HG02798 (cell line): ENCODE measurements at regions not wholly inside any gene's neighbourhood (a gene's known extent, or its start where the extent isn't known, plus 50 kb on each side); places are given as distances from the start of the nearest gene placed in this dataset.
A peak's percentile ranks its signal among the peaks of the same experiment; 100 is the strongest.

Experiments
- ATAC-seq: cut with Tn5 transposase; IDR thresholded peaks from one replicate; pipeline ENCODE4 v1.9.1; 2021; ENCODE audit warnings: mild to moderate bottlenecking; ENCODE audit not compliant: unreplicated experiment, poor library complexity

- ATAC-seq: peak; percentile 51
Observed at GRCh38 chr6:156396068-156396771, 381.0 kb upstream of the ARID1B start.

DNA sequence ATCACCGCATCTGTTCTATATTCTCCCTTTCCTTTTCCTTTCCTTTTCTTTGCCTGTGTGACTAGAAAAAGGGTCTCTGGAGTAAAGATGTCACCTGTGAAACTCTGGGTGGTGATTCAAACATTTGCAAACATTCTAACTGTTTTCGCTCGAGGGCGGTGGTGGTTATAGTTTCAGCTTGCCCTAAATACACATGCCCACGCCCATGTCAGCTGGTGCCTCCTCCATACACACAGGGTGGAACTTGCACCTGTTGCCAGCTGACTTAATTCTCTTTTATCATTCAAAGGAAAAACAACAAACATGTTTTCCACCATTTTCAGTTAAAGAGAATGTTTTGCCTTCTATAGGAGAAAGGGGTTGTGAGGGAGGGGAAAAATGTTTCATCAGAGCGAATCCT, 381.9 kb upstream of the ARID1B start:
- ATAC-seq: peak; percentile 55

- no peak for ATAC-seq
Observed at GRCh38 chr6:156392648-156393047, 384.5 kb upstream of the ARID1B start.

- no peak for ATAC-seq
Observed at GRCh38 chr6:156391977-156392376, 385.2 kb upstream of the ARID1B start.

DNA sequence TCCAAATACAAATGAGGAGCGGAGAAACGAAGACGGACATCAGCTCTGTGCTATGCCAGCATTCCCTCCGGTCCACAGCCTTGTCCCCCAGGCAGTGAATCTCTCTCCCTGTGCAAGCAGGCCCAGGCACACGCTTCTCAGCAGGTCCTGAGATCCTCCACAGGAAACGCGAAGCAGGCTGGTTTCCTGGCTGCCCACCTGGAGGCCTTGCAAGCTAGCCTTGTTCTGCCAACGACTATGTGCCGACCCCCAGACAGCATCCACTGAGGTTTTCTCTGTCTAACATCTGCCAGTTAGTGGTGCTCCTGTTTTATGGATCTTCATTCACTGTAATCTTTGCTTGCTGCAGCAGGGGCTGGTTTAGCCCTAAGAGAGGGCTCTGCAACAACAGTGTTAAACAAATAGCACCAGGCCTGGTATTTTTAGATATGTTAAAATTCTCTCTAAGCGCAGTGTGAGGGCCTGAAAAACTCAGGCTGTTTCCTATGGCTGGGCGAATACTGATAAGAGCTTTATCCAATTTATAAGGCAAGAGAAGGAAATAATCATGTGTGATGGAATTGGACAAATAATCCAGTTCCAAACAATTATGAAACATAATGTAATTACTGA, 386.0 kb upstream of the ARID1B start:
- no peak for ATAC-seq

DNA sequence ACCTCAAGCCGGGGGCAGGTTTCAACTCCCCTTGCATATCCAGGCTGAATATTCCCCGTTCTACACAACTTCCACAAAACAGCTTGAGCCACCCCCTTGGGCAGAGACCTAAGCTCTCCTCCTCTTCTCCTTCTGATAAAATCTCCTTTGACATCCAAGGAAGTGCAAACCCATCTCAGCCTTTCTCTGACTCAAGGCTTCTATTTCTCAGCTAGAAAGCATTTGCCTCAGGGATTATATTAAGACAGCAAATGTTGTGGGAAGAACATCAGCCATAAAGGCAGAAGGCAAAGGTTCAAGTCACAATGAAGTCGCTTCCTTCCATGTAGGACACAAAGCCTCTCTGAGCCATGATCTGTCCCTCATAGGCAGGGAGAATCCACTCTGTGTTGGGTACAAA, 386.6 kb upstream of the ARID1B start:
- no peak for ATAC-seq

DNA sequence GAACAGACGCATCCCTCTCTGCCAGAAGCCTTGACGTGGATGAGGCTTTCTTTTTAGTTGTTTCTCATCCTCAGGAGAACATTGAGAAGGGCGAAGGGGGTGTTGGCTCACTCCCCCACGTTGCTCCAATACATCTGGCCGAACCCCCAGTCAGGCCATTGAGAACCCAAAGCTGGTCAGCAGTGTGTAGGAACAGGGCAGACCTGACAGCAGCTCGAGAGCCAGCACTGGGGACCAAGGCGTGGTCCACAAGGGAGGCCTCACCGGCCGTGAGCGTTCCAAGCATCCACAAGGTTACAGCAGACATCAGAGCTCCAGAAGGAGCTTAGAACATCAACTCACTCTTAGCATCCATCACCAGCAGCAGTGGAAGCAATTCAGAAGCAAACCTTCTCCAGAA, 387.9 kb upstream of the ARID1B start:
- ATAC-seq: no peak

DNA sequence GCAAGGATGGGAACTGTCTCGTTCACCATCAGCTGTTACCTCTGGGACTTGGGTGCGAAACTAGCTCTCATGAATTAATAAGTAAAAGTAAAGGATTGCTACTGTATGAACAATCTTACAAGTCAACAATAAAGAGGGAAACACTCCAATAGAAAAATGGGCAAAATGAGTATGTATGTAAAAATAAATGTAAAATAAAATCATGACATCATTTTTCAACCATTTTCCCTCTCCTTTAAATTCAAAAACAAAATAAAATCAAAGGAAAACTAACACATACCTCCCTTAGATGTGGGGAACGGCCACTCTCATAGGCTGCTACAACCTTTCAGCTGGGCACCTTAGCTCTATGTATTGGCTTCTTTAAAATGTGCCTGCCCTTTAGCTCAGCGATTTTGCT, 389.7 kb upstream of the ARID1B start:
- no peak for ATAC-seq

DNA sequence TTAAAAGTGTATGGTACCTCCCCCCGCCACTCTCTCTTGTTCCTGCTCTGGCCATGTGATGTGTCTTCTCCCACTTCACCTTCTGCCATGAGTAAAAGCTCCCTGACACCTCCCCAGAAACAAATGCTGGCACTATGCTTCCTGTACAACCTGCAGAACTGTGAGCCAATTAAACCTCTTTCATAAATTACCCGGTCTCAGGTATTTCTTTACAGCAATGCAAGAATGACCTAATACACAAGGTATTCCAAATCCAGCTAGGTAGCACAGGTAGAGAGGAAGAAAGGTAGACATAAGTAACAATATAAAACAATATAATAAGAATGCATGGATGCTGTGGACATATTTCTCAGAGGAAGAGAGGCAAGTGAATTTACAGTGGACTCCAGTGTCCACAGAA, 394.1 kb upstream of the ARID1B start:
- ATAC-seq: no peak

- ATAC-seq: no peak
Observed at GRCh38 chr6:156379392-156380289, 397.5 kb upstream of the ARID1B start.

GRCh38 chr6:156378853-156379252, 398.3 kb upstream of the ARID1B start:
- no peak for ATAC-seq

DNA sequence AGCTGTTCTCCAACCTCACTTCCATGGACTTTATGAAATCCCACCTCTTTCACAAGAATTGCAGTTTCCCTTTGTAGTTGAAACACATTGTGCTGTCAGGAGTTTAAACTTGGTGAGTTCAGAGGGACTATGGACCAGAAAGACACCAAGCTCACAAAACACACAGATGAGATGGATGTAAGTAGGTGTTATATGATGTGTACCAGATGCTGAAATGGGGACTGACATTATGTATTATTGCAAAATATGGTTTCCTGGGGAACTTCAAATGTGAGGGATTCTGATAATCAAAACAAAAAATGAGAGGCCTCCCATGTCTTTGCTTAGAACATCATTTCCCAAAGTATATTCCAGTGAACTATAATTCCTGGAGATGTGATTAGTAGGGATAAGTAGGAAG, 401.1 kb upstream of the ARID1B start:
- no peak for ATAC-seq

GRCh38 chr6:156359912-156360311, 417.3 kb upstream of the ARID1B start:
- ATAC-seq: no peak

- no peak for ATAC-seq
Observed at GRCh38 chr6:156352861-156353260, 424.3 kb upstream of the ARID1B start.

DNA sequence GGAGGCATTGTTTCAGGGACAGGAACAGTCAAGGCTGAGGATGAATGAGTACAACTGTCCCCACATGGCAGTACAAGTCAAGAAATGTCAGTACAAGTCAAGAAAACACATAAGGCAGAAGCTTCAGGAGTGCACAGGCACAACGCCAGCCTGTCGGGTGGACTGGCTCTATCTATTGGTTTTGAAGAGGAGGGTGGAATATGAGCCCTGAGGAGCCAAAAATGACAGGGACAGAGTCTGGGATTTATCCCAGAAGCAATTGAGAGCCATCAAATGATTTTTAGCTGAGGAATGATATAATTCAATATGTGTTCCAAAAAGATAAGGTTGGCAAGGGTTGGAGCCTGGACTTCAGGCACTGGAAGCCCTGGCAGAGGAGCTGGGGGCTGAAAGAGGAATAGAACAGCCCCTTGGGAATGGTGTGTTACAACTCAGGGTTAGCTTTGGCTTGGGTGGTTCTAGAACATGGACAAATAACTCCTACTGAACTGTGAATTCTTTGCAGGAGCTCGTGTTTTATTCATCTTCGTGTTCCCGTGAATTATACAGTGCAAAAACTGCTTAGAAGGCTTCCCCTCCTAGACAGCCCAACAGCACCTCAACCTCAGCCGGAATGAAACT, 425.7 kb upstream of the ARID1B start:
- no peak for ATAC-seq

GRCh38 chr6:156350337-156350736, 426.8 kb upstream of the ARID1B start:
- ATAC-seq: no peak

DNA sequence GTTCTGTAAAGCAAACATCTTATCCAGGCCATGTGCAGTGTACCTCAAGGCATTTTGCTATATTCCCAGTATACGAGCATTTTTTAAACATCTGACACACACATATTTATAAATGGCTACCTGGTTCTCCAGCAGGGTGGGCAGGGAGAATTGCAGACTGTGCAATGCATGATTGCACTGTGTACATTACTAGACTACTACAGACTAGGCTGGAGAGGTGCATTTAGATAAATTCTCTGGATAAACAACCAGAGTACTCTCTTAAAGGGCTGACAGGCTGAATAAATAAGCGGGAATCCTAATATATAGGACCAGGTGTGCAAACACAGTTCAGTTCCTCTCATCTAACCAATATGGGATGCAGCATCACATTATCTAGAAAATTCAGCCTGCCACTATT, 428.3 kb upstream of the ARID1B start:
- no peak for ATAC-seq

- ATAC-seq: no peak
Observed at GRCh38 chr6:156348424-156348823, 428.8 kb upstream of the ARID1B start.

DNA sequence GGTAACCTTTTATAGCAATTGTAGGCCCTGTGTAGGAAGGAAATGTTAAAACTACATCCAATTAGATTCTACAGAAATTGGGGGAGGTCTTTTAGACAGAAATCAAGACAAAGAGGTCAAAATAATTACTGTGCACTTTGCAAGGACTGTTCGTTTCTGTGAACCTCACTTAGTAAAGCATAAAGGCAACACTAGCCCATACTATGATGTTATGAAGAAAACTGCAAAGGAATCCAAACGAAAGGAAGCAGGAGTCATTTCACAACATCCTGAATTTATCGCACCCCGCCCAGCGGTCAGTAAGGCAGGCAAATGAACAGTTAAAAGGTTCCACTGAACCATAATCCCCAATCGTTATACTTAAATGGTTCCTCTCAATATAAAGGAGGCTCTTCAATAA, 429.5 kb upstream of the ARID1B start:
- ATAC-seq: no peak

DNA sequence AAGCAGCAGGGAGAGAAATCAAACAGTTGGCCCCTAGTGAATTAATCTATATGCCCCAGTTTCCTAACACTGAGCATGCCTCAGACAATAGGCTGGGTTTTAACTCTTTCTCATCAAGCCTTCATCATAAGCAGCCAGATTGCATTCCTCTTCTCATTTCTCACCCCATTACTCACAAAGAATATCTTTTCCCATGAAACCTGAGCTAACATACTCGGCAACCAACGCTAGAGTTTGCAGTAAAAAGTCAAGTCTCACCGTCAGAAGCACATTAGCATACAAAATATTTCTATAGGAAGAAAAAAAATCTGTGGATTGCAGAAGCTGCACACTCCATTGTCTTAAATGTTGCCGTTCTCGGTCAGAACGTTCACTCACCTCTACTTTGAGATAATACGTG, 429.9 kb upstream of the ARID1B start:
- ATAC-seq: no peak

- ATAC-seq: no peak
Observed at GRCh38 chr6:156345700-156346099, 431.5 kb upstream of the ARID1B start.
